GM12878 (cell line): ENCODE measurements at regions not wholly inside any gene's neighbourhood (a gene's known extent, or its start where the extent isn't known, plus 50 kb on each side); places are given as distances from the start of the nearest gene placed in this dataset.

Experiments
- ATAC-seq: fragments of 200-7000 bp; cut with Tn5 transposase; 3 replicates; pipeline ENCODE4 v1.9.1; 2020; ENCODE audit warnings: mild to moderate bottlenecking, moderate library complexity
- BruUV-seq: library from RNA; stranded (reverse); fragments of 400-500 nt; replicated peaks from 2 replicates; lab custom pipeline; 2021; lab: Mats Ljungman, UMichigan
- CTCF ChIA-PET: fragments of 300-600 bp; sonication (Branson Sonifier 250); formaldehyde crosslinking; extraction: SDS; loops from one replicate; lab custom pipeline; 2021; ENCODE audit warnings: inconsistent platforms; lab: Yijun Ruan, JAX
- POLR2A ChIA-PET: fragments of 350-600 bp; formaldehyde crosslinking; extraction: SDS; loops from one replicate; lab custom pipeline; 2021; ENCODE audit warnings: inconsistent platforms; lab: Charles Lee
- RAD21 ChIA-PET: fragments of 300-600 bp; sonication (Branson Sonifier 250); formaldehyde crosslinking; loops from one replicate; lab custom pipeline; 2023; ENCODE audit warnings: antibody characterized with exemption; ENCODE audit not compliant: unreplicated experiment; lab: Charles Lee
- SMC1A ChIA-PET: fragments of 300-600 bp; sonication (Branson Sonifier 250); formaldehyde crosslinking; loops from one replicate; lab custom pipeline; 2023; ENCODE audit not compliant: unreplicated experiment, uncharacterized antibody; lab: Charles Lee
- DNase-seq: peaks from one replicate; pipeline ENCODE4 v3.0.0-alpha.2; 2011; ENCODE audit warnings: low read depth, low spot score
- FAIRE-seq: peaks from 3 replicates; lab custom pipeline; 2011; peaks lifted over from hg19 to GRCh38; lab: Jason Lieb, UNC
- H2AFZ ChIP-seq: 2 replicates; pipeline ENCODE4 v1.6.0; 2011; ENCODE audit warnings: low read depth, low read length, control low read depth; ENCODE audit not compliant: control insufficient read depth
- H3K27ac ChIP-seq: 2 replicates; pipeline ENCODE4 v1.5.1; 2011; ENCODE audit warnings: control low read depth; ENCODE audit not compliant: control insufficient read depth, insufficient read depth
- H3K27me3 ChIP-seq, 2 experiments: replicated peaks in 1 of 2; 2 replicates each; pipeline versions ENCODE4 v1.6.0 to v1.6.1; 2011; ENCODE audit warnings: low read length in 1 of 2; ENCODE audit not compliant: control insufficient read depth in 2 of 2, insufficient read depth in 2 of 2
- H3K36me3 ChIP-seq, 2 experiments: 2 replicates each; pipeline ENCODE4 v1.5.1; 2011; ENCODE audit warnings: low read length in 1 of 2; ENCODE audit not compliant: control insufficient read depth in 2 of 2, insufficient read depth in 2 of 2
- H3K4me1 ChIP-seq: 2 replicates; pipeline ENCODE4 v1.6.1; 2011; ENCODE audit warnings: mild to moderate bottlenecking, low read length, moderate library complexity, mixed read lengths; ENCODE audit not compliant: control insufficient read depth, insufficient read depth
- H3K4me2 ChIP-seq: 2 replicates; pipeline ENCODE4 v1.6.0; 2011; ENCODE audit warnings: control low read depth; ENCODE audit not compliant: control insufficient read depth, insufficient read depth
- H3K4me3 ChIP-seq: fragments of 200-600 bp; sonication (generic); 2 replicates; pipeline ENCODE4 v1.5.1; 2016
- H3K79me2 ChIP-seq: 2 replicates; pipeline ENCODE4 v1.6.0; 2011; ENCODE audit warnings: low read length; ENCODE audit not compliant: control insufficient read depth, insufficient read depth
- H3K9ac ChIP-seq: 2 replicates; pipeline ENCODE4 v1.8.0; 2011; ENCODE audit warnings: low read length, control low read depth, mixed read lengths; ENCODE audit not compliant: control insufficient read depth, insufficient read depth
- H3K9me3 ChIP-seq: replicated peaks from 3 replicates; pipeline ENCODE4 v1.5.1; 2011; ENCODE audit warnings: mild to moderate bottlenecking, low read length; ENCODE audit not compliant: control insufficient read depth, insufficient read depth
- H4K20me1 ChIP-seq: 2 replicates; pipeline ENCODE4 v1.6.0; 2011; ENCODE audit not compliant: control insufficient read depth, insufficient read depth
- BMI1 ChIP-seq: fragments of 450-650 bp; IDR thresholded peaks from 2 replicates; pipeline ENCODE4 v1.6.1; 2016; ENCODE audit warnings: mild to moderate bottlenecking, moderate library complexity, borderline replicate concordance
- CHD2 ChIP-seq: IDR thresholded peaks from 2 replicates; pipeline ENCODE4 v1.6.1; 2011; ENCODE audit warnings: low read depth, low read length, improper control_type of control experiment, borderline replicate concordance
- CREB1 ChIP-seq: IDR thresholded peaks from 2 replicates; pipeline ENCODE4 v1.6.1; 2012; ENCODE audit warnings: low read depth, mild to moderate bottlenecking, inconsistent platforms
- HDGF ChIP-seq: fragments of 450-650 bp; IDR thresholded peaks from 2 replicates; pipeline ENCODE4 v1.6.1; 2016; ENCODE audit warnings: antibody characterized with exemption
- MTA2 ChIP-seq: fragments of 450-650 bp; IDR thresholded peaks from 2 replicates; pipeline ENCODE4 v1.6.1; 2016; ENCODE audit warnings: low read depth, mild to moderate bottlenecking, moderate library complexity
- RAD51 ChIP-seq: fragments of 450-650 bp; IDR thresholded peaks from 2 replicates; pipeline ENCODE4 v1.6.1; 2016; ENCODE audit warnings: moderate library complexity, mild to moderate bottlenecking, inconsistent platforms
- RBBP5 ChIP-seq: fragments of 200-600 bp; sonication (generic); conservative IDR thresholded peaks from 2 replicates; pipeline ENCODE4 v1.6.1; 2016
- RFX5 ChIP-seq: IDR thresholded peaks from 2 replicates; pipeline ENCODE4 v1.6.1; 2011; ENCODE audit warnings: low read depth, low read length, improper control_type of control experiment
- SMAD1 ChIP-seq: fragments of 450-650 bp; IDR thresholded peaks from 2 replicates; pipeline ENCODE4 v1.6.1; 2018; ENCODE audit warnings: mild to moderate bottlenecking, low read depth; ENCODE audit not compliant: partially characterized antibody
- SUPT20H ChIP-seq: IDR thresholded peaks from 2 replicates; pipeline ENCODE4 v1.6.1; 2011; ENCODE audit warnings: low read depth, mild to moderate bottlenecking, low read length, moderate library complexity, borderline replicate concordance; ENCODE audit not compliant: control insufficient read depth
- TARDBP ChIP-seq: IDR thresholded peaks from 2 replicates; pipeline ENCODE4 v1.6.1; 2016; ENCODE audit warnings: borderline replicate concordance
- ZBTB4 ChIP-seq: fragments of 450-650 bp; formaldehyde crosslinking; IDR thresholded peaks from 2 replicates; pipeline ENCODE4 v1.4.0; 2022; ENCODE audit warnings: mild to moderate bottlenecking, moderate library complexity
- WGBS: methylation state at CpG from one replicate; pipeline ENCODE4 v1.1.6; 2016; ENCODE audit warnings: low lambda C conversion rate; ENCODE audit not compliant: insufficient replicate concordance, insufficient coverage; ENCODE audit errors: missing lambda C conversion rate; 5-methylcytosine and 5-hydroxymethylcytosine counted together
- in situ Hi-C: fragments of 300-500 bp; cut with MboI; formaldehyde crosslinking; loops from 9 replicates; pipeline ENCODE4 v1.14.3; 2018; ENCODE audit warnings: mixed read lengths
- intact Hi-C: fragments of 100-400 bp; cut with micrococcal nuclease; formaldehyde crosslinking; loops from one replicate; pipeline ENCODE4 v1.14.2; 2022; ENCODE audit not compliant: unreplicated experiment

- POLR2A ChIA-PET = no interaction called here
- Histone ChIP-seq H3K4me1 (no peaks in the 10 kb centered on the region), H3K4me3 (no peak overlapping the region), H2AFZ (no peak overlapping the region)
- no peak for DNase-seq
- in situ Hi-C loops (no loop called here), intact Hi-C loops (no loop called here)
- BruUV-seq = no TSS peak
- TF ChIP-seq RBBP5 (no peak), CREB1 (no peak), RAD51 (no peak), HDGF (no peak)
- TF ChIP-seq, all 136 proteins: peak for 0
- ChIA-PET SMC1A (no interaction called here), RAD21 (no interaction called here), CTCF (no interaction called here)
- H3K27me3 ChIP-seq = no peaks in the 10 kb centered on the region
- ATAC-seq (no peak), FAIRE-seq (no peak)
- no peak overlapping the region for H3K4me2 ChIP-seq
- no peak overlapping the region for H3K9ac ChIP-seq
- H3K9me3 ChIP-seq = no peaks in the 10 kb centered on the region
- H3K36me3 ChIP-seq = no peaks in the 10 kb centered on the region
- no peaks in the 10 kb centered on the region for H4K20me1 ChIP-seq
- no peak overlapping the region for H3K27ac ChIP-seq
- H3K79me2 ChIP-seq = no peaks in the 10 kb centered on the region
Observed at GRCh38 chr5:99865159-99865558, 670.0 kb upstream of the FAM174A start.

- no peak overlapping the region for H3K4me3 ChIP-seq
- no peak overlapping the region for H3K27ac ChIP-seq
- WGBS = 64% methylated on average over 4 of the region's 4 CpGs
- no peak overlapping the region for H2AFZ ChIP-seq
- no TSS peak for BruUV-seq
- H3K4me1 ChIP-seq = no peaks in the 10 kb centered on the region
- no peaks in the 10 kb centered on the region for H3K27me3 ChIP-seq
- H4K20me1 ChIP-seq = no peaks in the 10 kb centered on the region
- ChIA-PET CTCF (no interaction called here), SMC1A (no interaction called here), RAD21 (no interaction called here), POLR2A (no interaction called here)
- no peak for TF ChIP-seq CHD2
- no peak for TF ChIP-seq ZBTB4 (CRISPR knock-in tag)
- TF ChIP-seq RFX5 = no peak
- TF ChIP-seq SUPT20H = no peak
- no peak for TF ChIP-seq BMI1
- TF ChIP-seq SMAD1 = no peak
- TF ChIP-seq TARDBP = no peak
- no peak for TF ChIP-seq MTA2
- in situ Hi-C loops (no loop called here), intact Hi-C loops (no loop called here)
- H3K9ac ChIP-seq = no peak overlapping the region
- H3K79me2 ChIP-seq = no peaks in the 10 kb centered on the region
- DNase-seq (no peak), FAIRE-seq (no peak), ATAC-seq (no peak)
- H3K4me2 ChIP-seq = no peak overlapping the region
- no peaks in the 10 kb centered on the region for H3K9me3 ChIP-seq
- no peaks in the 10 kb centered on the region for H3K36me3 ChIP-seq
Observed at GRCh38 chr5:99835791-99836190, 699.4 kb upstream of the FAM174A start.
